ENCODE measurements at regions not wholly inside any gene's neighbourhood (a gene's known extent, or its start where the extent isn't known, plus 50 kb on each side); places are given as distances from the start of the nearest gene placed in this dataset.

- TF ChIP-seq CTCF (IDR thresholded peaks at IDR 0.05) (no peak), POLR2A (IDR thresholded peaks at IDR 0.05) (no peak)
These were observed 504.9 kb downstream of the PPP4R3C start for GRCh38 chrX:26958261-26958660.
